ENCODE measurements at regions not wholly inside any gene's neighbourhood (a gene's known extent, or its start where the extent isn't known, plus 50 kb on each side); places are given as distances from the start of the nearest gene placed in this dataset.

- TF ChIP-seq CEBPB (IDR thresholded peaks at IDR 0.05) (no peak), ZBTB7A (IDR thresholded peaks at IDR 0.05; ENCODE audit: low read depth) (no peak)
Observed at GRCh38 chr3:70885636-70886035, 573.2 kb upstream of the MDFIC2 start.
